ENCODE measurements at regions not wholly inside any gene's neighbourhood (a gene's known extent, or its start where the extent isn't known, plus 50 kb on each side); places are given as distances from the start of the nearest gene placed in this dataset.

DNA sequence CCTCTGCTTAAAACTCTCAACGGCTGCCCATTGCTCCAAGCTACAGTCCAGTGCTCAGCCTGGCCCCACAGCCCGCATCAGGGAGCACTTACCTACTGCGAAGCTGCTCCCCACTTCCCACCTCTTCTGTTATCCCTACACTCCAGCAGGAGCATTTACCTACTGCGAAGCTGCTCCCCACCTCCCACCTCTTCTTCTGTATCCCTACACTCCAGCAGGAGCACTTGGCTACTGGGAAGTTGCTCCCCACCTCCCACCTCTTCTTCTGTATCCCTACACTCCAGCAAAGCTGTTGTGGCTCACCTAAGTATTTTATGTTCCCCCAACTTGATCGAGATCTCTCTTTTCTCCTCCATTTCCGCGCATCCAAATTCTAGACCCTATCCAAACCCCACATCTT, 563.3 kb upstream of the ZFP42 start:
- TF ChIP-seq, protein P1, sequence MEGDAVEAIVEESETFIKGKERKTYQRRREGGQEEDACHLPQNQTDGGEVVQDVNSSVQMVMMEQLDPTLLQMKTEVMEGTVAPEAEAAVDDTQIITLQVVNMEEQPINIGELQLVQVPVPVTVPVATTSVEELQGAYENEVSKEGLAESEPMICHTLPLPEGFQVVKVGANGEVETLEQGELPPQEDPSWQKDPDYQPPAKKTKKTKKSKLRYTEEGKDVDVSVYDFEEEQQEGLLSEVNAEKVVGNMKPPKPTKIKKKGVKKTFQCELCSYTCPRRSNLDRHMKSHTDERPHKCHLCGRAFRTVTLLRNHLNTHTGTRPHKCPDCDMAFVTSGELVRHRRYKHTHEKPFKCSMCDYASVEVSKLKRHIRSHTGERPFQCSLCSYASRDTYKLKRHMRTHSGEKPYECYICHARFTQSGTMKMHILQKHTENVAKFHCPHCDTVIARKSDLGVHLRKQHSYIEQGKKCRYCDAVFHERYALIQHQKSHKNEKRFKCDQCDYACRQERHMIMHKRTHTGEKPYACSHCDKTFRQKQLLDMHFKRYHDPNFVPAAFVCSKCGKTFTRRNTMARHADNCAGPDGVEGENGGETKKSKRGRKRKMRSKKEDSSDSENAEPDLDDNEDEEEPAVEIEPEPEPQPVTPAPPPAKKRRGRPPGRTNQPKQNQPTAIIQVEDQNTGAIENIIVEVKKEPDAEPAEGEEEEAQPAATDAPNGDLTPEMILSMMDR (IDR thresholded peaks at IDR 0.05; ENCODE audit: insufficient read depth, low read length), result no peak
- TF ChIP-seq, protein P2, sequence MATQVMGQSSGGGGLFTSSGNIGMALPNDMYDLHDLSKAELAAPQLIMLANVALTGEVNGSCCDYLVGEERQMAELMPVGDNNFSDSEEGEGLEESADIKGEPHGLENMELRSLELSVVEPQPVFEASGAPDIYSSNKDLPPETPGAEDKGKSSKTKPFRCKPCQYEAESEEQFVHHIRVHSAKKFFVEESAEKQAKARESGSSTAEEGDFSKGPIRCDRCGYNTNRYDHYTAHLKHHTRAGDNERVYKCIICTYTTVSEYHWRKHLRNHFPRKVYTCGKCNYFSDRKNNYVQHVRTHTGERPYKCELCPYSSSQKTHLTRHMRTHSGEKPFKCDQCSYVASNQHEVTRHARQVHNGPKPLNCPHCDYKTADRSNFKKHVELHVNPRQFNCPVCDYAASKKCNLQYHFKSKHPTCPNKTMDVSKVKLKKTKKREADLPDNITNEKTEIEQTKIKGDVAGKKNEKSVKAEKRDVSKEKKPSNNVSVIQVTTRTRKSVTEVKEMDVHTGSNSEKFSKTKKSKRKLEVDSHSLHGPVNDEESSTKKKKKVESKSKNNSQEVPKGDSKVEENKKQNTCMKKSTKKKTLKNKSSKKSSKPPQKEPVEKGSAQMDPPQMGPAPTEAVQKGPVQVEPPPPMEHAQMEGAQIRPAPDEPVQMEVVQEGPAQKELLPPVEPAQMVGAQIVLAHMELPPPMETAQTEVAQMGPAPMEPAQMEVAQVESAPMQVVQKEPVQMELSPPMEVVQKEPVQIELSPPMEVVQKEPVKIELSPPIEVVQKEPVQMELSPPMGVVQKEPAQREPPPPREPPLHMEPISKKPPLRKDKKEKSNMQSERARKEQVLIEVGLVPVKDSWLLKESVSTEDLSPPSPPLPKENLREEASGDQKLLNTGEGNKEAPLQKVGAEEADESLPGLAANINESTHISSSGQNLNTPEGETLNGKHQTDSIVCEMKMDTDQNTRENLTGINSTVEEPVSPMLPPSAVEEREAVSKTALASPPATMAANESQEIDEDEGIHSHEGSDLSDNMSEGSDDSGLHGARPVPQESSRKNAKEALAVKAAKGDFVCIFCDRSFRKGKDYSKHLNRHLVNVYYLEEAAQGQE (IDR thresholded peaks at IDR 0.05; ENCODE audit: insufficient replicate concordance, low read depth), result no peak
- TF ChIP-seq POLR2AphosphoS5 (IDR thresholded peaks at IDR 0.05; ENCODE audit: low read depth), result no peak
- TF ChIP-seq GABPA (IDR thresholded peaks at IDR 0.05; ENCODE audit: low read depth), result no peak
- TF ChIP-seq SPI1 (IDR thresholded peaks at IDR 0.05; ENCODE audit: borderline replicate concordance, low read depth), result no peak
